ENCODE measurements at regions not wholly inside any gene's neighbourhood (a gene's known extent, or its start where the extent isn't known, plus 50 kb on each side); places are given as distances from the start of the nearest gene placed in this dataset.

GRCh38 chr5:71865665-71866320 lies 146.7 kb downstream of the CARTPT start:
- intact Hi-C loops (cut with micrococcal nuclease), result no loop called here
- DNase-seq, result no peak
- TF ChIP-seq, protein P1, sequence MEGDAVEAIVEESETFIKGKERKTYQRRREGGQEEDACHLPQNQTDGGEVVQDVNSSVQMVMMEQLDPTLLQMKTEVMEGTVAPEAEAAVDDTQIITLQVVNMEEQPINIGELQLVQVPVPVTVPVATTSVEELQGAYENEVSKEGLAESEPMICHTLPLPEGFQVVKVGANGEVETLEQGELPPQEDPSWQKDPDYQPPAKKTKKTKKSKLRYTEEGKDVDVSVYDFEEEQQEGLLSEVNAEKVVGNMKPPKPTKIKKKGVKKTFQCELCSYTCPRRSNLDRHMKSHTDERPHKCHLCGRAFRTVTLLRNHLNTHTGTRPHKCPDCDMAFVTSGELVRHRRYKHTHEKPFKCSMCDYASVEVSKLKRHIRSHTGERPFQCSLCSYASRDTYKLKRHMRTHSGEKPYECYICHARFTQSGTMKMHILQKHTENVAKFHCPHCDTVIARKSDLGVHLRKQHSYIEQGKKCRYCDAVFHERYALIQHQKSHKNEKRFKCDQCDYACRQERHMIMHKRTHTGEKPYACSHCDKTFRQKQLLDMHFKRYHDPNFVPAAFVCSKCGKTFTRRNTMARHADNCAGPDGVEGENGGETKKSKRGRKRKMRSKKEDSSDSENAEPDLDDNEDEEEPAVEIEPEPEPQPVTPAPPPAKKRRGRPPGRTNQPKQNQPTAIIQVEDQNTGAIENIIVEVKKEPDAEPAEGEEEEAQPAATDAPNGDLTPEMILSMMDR (IDR thresholded peaks at IDR 0.05; ENCODE audit: borderline replicate concordance), result no peak
- Histone ChIP-seq H3K9me3 (replicated peaks) (peaks cover 21% of the 10 kb centered on the region), H3K36me3 (no peaks in the 10 kb centered on the region), H3K27me3 (ENCODE audit: low read depth) (no peaks in the 10 kb centered on the region), H3K4me1 (peaks cover 5% of the 10 kb centered on the region), H3K4me3 (no peak overlapping the region), H3K27ac (replicated peaks) (no peak overlapping the region)

DNA sequence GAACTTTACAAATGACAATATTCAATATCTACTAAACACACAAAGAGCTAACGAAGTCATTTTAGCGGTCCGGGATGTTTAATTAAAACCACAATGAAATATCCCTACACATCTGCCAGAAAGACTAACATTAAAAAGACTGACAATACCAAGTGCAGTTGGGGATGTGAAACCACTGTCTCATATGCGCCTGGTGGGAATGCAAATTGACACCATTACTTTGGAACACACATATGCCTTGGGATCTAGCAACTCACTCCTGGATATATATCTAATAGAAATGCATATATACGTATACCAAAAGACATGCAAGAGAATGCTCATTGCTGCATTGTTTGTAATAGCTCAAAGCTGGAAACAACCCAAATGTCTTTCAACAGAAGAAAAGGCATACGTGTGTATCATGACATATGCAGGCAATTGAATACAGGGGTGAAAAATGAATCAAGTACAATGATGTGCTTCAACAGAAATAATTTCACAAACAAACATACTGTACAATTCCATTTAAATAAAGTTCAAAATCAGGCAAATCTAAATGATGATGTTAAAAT lies 153.3 kb downstream of the CARTPT start:
- DNase-seq, result no peak
- TF ChIP-seq, protein P1 (IDR thresholded peaks at IDR 0.05; ENCODE audit: borderline replicate concordance), result no peak
- H3K27ac ChIP-seq (replicated peaks), result no peak overlapping the region

DNA sequence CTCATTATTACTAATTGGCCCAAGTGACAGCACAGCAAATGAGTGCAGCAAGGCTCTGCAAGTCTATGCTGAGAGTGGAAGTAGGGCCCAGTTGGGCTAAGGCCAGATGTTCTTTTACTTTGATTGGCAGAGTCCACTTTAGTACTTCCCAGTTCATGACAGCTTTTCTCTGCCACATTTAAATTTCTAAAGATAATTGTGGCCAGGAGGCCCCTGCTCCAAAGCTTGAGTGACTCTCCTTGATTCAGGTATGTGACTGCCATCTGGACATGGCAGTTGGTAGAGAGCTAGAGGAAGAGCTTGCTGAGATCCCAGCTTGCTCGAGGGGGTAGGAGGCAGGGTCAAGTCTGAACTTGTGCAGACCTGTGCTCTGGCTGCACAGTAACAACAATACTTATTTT lies 154.1 kb downstream of the CARTPT start:
- Histone ChIP-seq H3K4me1 (no peaks in the 10 kb centered on the region), H3K4me3 (no peak overlapping the region), H3K27ac (replicated peaks) (peak overlapping the region; percentile 44), H3K9me3 (replicated peaks) (peaks cover 7% of the 10 kb centered on the region), H3K27me3 (ENCODE audit: low read depth) (no peaks in the 10 kb centered on the region), H3K36me3 (no peaks in the 10 kb centered on the region)
- TF ChIP-seq, protein P1 (IDR thresholded peaks at IDR 0.05; ENCODE audit: borderline replicate concordance), result no peak
- no peak for DNase-seq
- intact Hi-C loops (cut with micrococcal nuclease), result no loop called here

More for the DNA sequence above, 153.3 kb downstream of the CARTPT start:
- Histone ChIP-seq H3K27me3 (ENCODE audit: low read depth) (no peaks in the 10 kb centered on the region), H3K9me3 (replicated peaks) (peaks cover 7% of the 10 kb centered on the region), H3K4me3 (no peak overlapping the region), H3K4me1 (no peaks in the 10 kb centered on the region), H3K36me3 (no peaks in the 10 kb centered on the region)
- intact Hi-C loops (cut with micrococcal nuclease), result no loop called here

DNA sequence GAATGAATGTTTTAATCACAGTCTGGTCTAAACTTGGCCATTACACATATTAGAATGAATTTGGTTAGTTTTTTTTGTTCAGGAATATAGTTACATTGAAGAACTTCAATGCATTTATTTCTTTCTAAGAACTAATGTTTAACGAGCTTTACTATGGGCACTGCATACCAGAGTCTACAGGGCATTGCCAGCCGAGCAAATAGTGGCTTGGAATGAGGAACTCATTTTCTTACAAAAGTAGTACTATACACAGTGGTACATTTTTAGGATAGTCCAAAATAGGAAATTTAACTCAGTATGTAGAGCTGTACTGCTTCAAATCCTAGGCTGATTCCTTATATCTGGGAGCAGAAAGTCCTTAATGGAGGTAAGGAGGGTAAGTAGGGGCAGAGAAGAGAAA lies 155.4 kb downstream of the CARTPT start:
- no peaks in the 10 kb centered on the region for H3K4me1 ChIP-seq
- no peak for DNase-seq
- TF ChIP-seq, protein P1 (IDR thresholded peaks at IDR 0.05; ENCODE audit: borderline replicate concordance), result no peak
- no peak overlapping the region for H3K4me3 ChIP-seq
- H3K36me3 ChIP-seq, result no peaks in the 10 kb centered on the region
- H3K9me3 ChIP-seq (replicated peaks), result peaks cover 7% of the 10 kb centered on the region
- intact Hi-C loops (cut with micrococcal nuclease), result no loop called here
- H3K27ac ChIP-seq (replicated peaks), result no peak overlapping the region
- H3K27me3 ChIP-seq (ENCODE audit: low read depth), result no peaks in the 10 kb centered on the region

GRCh38 chr5:71877511-71877910 lies 158.4 kb downstream of the CARTPT start:
- DNase-seq, result no peak
- TF ChIP-seq, protein P1 (IDR thresholded peaks at IDR 0.05; ENCODE audit: borderline replicate concordance), result no peak
- Histone ChIP-seq H3K9me3 (replicated peaks) (no peaks in the 10 kb centered on the region), H3K4me1 (peaks cover 6% of the 10 kb centered on the region), H3K27ac (replicated peaks) (no peak overlapping the region), H3K36me3 (no peaks in the 10 kb centered on the region), H3K27me3 (ENCODE audit: low read depth) (no peaks in the 10 kb centered on the region), H3K4me3 (no peak overlapping the region)
- intact Hi-C loops (cut with micrococcal nuclease), result no loop called here

Measured in left ventricle myocardium inferior (tissue), 1 donor.